NB4 (cell line): ENCODE measurements at regions not wholly inside any gene's neighbourhood (a gene's known extent, or its start where the extent isn't known, plus 50 kb on each side); places are given as distances from the start of the nearest gene placed in this dataset.

Experiments used
- DNase-seq: peaks from one replicate; pipeline ENCODE4 v3.0.0; 2010; ENCODE audit warnings: low read depth
- H3K4me3 ChIP-seq: one replicate; pipeline ENCODE4 v1.5.1; 2011; ENCODE audit warnings: mild to moderate bottlenecking, low read depth, low read length, moderate library complexity
- CTCF ChIP-seq: IDR thresholded peaks from one replicate; pipeline ENCODE4 v1.5.1; 2012; ENCODE audit warnings: low read depth, low read length
- MYC ChIP-seq: IDR thresholded peaks from 2 replicates; pipeline ENCODE4 v1.6.1; 2011; ENCODE audit warnings: low read depth, low read length
- POLR2A ChIP-seq: IDR thresholded peaks from 2 replicates; pipeline ENCODE4 v1.6.1; 2011; ENCODE audit warnings: mild to moderate bottlenecking; ENCODE audit not compliant: insufficient read length; ENCODE audit errors: extremely low read depth
- TF ChIP-seq, protein P1 (sequence below): IDR thresholded peaks from 2 replicates; pipeline ENCODE4 v1.6.1; 2011; ENCODE audit warnings: low read depth, low read length

GRCh38 chr6:121020656-121021055 is 313.6 kb downstream of the TBC1D32 start:
- TF ChIP-seq CTCF (no peak), POLR2A (no peak), MYC (no peak)
- TF ChIP-seq, protein P1, sequence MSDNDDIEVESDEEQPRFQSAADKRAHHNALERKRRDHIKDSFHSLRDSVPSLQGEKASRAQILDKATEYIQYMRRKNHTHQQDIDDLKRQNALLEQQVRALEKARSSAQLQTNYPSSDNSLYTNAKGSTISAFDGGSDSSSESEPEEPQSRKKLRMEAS = no peak
- no peak for DNase-seq
- no peak overlapping the region for H3K4me3 ChIP-seq

GRCh38 chr6:121008553-121008952 is 325.7 kb downstream of the TBC1D32 start:
- no peak overlapping the region for H3K4me3 ChIP-seq
- TF ChIP-seq CTCF (no peak), POLR2A (no peak), MYC (no peak)
- TF ChIP-seq, protein P1 = no peak
- DNase-seq = no peak

- TF ChIP-seq, protein P1 = no peak
- TF ChIP-seq CTCF (no peak), MYC (no peak), POLR2A (no peak)
- DNase-seq = no peak
- H3K4me3 ChIP-seq = no peak overlapping the region
These were observed 328.3 kb downstream of the TBC1D32 start for GRCh38 chr6:121006024-121006423.

DNA sequence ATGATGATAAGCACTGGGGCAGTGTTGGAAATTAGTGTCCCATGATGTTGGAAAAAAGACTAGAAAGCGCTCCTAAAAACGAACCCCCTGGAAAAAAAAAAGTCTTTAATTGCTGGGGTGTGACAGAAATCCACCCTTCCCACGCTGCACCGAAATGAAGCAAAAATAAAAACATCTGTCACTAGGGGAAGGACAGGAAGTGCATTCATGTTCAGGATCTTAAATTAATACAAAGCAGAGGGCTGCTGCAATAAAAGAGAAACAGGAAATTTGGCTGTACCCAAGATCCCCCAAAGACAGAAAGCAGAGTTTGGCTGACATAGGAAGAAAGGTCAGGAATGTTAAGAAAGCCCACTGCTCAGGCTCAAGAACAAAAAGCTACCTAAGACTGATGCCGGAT is 333.9 kb downstream of the TBC1D32 start:
- no peak overlapping the region for H3K4me3 ChIP-seq
- no peak for DNase-seq
- TF ChIP-seq CTCF (no peak), MYC (no peak), POLR2A (no peak)
- TF ChIP-seq, protein P1 = no peak

GRCh38 chr6:120996340-120996739 is 337.9 kb downstream of the TBC1D32 start:
- H3K4me3 ChIP-seq = no peak overlapping the region
- DNase-seq = no peak

More at GRCh38 chr6:120996340-120996739, 337.9 kb downstream of the TBC1D32 start:
- no peak for TF ChIP-seq MYC
- TF ChIP-seq CTCF = no peak
- no peak for TF ChIP-seq POLR2A
- TF ChIP-seq, protein P1 = no peak
